GM12875 (cell line): ENCODE measurements at regions not wholly inside any gene's neighbourhood (a gene's known extent, or its start where the extent isn't known, plus 50 kb on each side); places are given as distances from the start of the nearest gene placed in this dataset.
"Not testable (repeated sequence)": the region's sequence is repeated elsewhere in the genome, so short reads cannot be mapped to it uniquely, and the experiment has no call there.

ENCODE experiments used
- H3K4me3 ChIP-seq: one replicate; pipeline ENCODE4 v1.5.1; 2011; ENCODE audit warnings: low read depth, low read length, control low read depth
- TF ChIP-seq, protein P1 (sequence below): IDR thresholded peaks from 2 replicates; pipeline ENCODE4 v1.5.1; 2011; ENCODE audit warnings: low read depth, mild to moderate bottlenecking, control low read depth, inconsistent platforms, low read length, moderate library complexity, borderline replicate concordance; ENCODE audit not compliant: insufficient read depth

DNA sequence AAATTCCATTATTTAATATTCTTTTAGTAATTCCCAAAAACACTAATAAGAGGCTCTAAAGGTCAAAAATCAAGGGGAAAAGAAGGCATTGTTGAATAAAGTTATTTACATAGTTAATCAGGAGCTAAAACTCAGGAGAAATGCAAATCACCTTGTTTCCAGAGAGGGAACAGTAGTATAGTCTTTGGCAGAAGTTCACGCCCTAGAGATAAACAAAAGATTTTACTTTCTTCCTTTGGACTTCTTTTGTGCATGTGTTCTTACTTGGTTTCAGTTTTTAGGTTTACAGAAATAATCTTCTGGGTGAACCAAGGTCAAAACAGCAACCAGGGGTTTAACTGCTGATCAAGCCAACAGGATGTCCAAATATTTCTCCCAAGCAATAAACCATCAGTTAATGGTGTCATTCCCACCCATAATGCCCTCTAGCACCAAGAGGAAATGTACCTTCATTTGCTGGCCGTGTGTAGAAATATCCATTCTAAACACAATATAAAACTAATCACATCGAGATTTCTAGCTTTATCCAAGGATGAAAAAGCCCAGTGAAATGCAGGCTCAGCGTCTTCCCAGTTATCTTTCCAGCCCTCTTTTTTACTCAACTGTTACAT, 518.8 kb upstream of the SOX9 start:
- no peak overlapping the region for H3K4me3 ChIP-seq
- TF ChIP-seq, protein P1, sequence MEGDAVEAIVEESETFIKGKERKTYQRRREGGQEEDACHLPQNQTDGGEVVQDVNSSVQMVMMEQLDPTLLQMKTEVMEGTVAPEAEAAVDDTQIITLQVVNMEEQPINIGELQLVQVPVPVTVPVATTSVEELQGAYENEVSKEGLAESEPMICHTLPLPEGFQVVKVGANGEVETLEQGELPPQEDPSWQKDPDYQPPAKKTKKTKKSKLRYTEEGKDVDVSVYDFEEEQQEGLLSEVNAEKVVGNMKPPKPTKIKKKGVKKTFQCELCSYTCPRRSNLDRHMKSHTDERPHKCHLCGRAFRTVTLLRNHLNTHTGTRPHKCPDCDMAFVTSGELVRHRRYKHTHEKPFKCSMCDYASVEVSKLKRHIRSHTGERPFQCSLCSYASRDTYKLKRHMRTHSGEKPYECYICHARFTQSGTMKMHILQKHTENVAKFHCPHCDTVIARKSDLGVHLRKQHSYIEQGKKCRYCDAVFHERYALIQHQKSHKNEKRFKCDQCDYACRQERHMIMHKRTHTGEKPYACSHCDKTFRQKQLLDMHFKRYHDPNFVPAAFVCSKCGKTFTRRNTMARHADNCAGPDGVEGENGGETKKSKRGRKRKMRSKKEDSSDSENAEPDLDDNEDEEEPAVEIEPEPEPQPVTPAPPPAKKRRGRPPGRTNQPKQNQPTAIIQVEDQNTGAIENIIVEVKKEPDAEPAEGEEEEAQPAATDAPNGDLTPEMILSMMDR: no peak

DNA sequence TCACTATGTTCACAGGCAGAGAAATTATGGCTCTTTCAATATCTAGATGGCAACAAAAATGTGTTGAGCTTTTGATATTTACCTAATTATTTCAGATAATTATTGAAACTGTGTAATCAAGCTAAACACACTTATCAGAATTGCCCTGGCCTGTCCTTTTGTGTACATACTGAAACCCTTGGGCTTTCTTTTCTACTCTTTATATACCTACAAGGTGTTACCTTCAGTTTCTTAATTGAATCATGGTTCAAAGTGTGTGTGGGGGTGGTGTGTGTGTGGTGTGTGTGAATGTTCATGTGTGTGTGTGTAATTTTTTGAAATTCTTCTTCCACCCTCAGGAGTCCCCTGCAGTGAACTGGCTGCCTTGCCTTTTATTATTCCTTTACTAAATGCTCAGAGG, 506.8 kb upstream of the SOX9 start:
- H3K4me3 ChIP-seq: no peak overlapping the region
- TF ChIP-seq, protein P1: no peak

DNA sequence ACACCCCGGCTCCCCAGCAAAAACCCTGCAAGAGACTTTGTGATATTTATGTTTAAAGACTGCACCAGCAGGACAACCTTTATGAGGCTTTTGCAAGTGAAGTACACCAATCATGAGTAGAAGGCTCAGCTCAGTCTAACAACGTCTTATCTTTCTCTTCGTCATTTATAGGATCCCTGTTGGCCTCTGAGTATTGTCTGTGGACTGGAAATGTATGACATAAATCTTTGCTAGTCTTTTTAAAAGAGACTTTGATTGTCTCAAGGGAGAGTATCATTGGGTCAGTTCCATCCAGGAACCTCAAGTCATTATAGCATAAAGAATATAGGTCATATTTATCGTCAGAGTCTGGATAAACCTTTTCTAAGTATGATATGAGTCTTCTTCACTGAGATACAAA, 505.0 kb upstream of the SOX9 start:
- TF ChIP-seq, protein P1: no peak
- H3K4me3 ChIP-seq: no peak overlapping the region

DNA sequence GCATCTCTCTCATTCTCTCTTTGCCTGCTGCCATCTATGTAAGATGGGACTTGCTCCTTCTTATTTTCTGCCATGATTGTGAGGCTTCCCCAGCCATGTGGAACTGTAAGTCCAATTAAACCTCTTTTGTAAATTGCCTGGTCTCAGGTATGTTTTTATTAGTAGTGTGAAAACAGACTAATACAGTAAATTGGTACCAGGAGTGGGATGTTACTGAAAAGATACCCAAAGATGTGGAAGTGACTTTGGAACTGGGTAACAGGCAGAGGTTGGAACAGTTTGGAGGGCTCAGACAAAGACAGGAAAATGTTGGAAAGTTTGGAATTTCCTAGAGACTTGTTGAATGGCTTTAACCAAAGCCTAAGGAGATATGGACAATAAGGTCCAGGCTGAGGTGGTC, 503.1 kb upstream of the SOX9 start:
- H3K4me3 ChIP-seq: not testable (repeated sequence)

DNA sequence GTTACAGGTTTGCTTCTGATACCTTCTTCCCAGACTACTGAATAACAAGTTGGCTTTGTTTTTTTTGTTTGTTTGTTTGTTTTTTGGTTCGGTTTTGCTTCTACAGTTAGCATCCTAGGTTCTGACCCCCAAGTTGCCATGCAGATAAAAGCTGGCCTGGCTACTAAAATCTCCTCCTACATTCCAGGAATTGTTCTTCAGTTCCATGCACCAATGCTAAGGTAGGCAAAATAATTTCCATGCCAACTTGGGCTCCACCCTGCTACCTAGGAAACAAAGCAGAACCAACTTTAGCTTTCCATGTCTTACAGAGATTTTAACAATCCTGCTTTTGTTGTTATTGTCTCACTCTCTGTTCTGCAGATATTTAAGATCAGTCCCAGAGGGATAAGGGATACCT, 495.5 kb upstream of the SOX9 start:
- TF ChIP-seq, protein P1: no peak
- no peak overlapping the region for H3K4me3 ChIP-seq

DNA sequence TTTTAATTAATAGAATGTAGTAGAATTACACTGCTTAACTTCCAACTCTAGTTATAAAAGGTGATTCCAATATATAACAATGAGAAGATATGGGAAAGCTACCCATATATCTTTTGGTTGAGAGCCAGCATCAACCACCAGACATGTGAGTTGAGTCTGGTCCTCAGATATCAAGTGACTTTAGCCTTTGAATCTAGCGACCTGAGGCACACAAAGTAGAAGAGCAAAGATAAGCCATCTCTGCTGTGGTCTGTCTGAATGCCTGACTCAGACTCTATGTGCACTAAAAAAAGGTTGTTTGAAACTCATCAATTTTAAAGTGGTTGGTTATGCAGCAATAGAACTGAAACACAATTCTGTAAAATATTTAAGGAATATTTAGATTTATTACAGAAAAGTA, 492.5 kb upstream of the SOX9 start:
- H3K4me3 ChIP-seq: no peak overlapping the region
- TF ChIP-seq, protein P1: no peak

DNA sequence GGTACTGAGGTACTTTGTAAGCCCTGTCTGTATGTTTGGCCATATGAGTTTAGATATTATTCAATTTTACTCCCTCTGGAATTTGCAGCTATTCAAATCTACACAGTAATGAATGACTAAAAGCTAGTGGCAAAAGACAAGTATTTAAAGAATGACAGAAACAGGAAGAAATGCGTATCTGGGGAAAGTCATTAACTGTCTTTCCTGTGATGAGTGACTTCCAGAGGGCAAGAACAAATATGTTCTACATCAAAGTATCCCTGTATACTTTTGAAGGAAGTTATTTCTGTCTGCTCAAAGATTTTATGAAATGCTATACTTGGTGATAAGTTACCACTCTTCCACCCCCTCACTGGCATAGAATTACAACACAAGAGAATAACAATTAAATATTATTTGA, 489.3 kb upstream of the SOX9 start:
- TF ChIP-seq, protein P1: no peak
- no peak overlapping the region for H3K4me3 ChIP-seq

DNA sequence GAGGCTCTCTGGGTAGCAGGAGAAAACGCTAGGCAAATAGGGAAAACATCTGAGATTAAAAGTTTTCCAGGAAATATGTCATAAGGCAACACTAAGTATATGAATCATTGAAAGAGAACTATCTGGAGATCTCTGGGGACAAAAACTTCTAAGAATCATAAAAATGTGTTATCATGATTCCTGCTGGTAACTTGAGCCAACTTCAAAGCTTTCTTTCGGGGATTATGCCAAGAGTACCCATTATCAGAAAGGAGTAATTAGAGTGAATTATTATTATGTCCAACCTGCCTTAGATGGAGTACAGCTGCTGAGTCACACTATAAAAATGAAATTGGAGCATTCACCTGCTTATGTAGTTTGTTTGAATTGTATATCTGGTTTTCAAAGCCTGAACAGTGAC, 488.5 kb upstream of the SOX9 start:
- TF ChIP-seq, protein P1: no peak
- no peak overlapping the region for H3K4me3 ChIP-seq
